Stimulated activated CD8-positive, alpha-beta memory T cell treated with anti-CD3 and anti-CD28 coated beads, Interleukin-15, amount 100 ng/mL, for 48 hours (primary cell): ENCODE measurements at regions not wholly inside any gene's neighbourhood (a gene's known extent, or its start where the extent isn't known, plus 50 kb on each side); places are given as distances from the start of the nearest gene placed in this dataset.
"Not testable (repeated sequence)": the region's sequence is repeated elsewhere in the genome, so short reads cannot be mapped to it uniquely, and the experiment has no call there.

Source experiments
- DNase-seq, 2 donors: peaks; one replicate each; pipeline ENCODE4 v3.0.0-alpha.2; 2020; ENCODE audit warnings: low read depth in 2 of 2

GRCh38 chr6:126204126-126204525 is 135.8 kb upstream of the CENPW start:
- no peak for DNase-seq

- DNase-seq, result no peak
These were observed 135.3 kb upstream of the CENPW start for GRCh38 chr6:126204598-126204997.

DNA sequence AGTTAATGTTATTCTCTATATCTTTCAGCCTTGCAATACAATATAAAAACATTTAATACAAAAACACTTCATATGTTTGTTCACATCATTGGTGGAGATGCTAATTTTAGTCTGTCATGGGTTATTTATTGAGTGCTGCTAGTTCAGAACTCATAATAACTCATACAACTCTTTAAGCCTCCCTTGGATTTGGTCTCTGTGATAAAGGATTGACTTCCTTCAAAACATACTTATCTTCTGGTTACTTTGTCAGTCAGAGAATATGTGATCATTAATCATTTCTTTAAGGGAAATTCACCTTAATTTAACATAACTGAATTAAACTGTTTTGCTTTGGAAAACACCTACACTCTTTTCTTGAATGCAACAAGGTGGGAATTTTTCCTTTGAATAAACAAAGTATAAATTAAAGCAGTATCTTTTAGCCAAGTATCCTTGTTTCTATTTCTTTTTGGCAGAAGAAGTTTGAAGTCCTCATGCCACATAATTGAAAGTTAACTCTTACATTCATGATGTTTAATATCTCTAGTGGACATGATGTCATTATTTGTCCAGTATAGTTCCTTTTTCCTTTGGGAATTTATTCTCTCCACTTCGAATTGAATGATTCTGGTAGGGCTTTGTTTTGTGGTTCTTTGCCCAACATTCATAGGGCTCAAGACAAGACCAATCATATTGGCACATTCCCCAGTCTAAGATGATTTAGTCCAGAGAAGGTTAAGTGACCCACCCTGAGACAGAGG is 133.2 kb upstream of the CENPW start:
- DNase-seq, result no peak

GRCh38 chr6:126210398-126211075 is 129.4 kb upstream of the CENPW start:
- no peak for DNase-seq

GRCh38 chr6:126217497-126217896 is 122.4 kb upstream of the CENPW start:
- no peak for DNase-seq

DNA sequence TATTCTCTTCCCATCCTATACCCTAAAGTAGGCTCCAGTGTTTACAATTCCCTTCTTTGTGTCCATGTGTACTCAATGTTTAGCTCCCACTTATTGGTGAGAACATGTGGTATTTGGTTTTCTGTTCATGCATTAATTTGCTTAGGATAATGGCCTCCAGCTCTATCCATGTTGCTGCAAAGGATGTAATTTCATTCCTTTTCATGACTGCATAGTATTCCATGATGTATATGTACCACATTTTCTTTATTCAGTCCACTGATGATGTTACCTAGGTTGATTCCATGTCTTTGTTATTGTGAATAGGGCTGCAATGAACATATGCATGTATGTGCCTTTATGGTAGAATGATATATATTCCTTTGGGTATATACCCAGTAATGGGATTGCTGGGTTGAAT is 119.0 kb upstream of the CENPW start:
- not testable (repeated sequence) for DNase-seq

DNA sequence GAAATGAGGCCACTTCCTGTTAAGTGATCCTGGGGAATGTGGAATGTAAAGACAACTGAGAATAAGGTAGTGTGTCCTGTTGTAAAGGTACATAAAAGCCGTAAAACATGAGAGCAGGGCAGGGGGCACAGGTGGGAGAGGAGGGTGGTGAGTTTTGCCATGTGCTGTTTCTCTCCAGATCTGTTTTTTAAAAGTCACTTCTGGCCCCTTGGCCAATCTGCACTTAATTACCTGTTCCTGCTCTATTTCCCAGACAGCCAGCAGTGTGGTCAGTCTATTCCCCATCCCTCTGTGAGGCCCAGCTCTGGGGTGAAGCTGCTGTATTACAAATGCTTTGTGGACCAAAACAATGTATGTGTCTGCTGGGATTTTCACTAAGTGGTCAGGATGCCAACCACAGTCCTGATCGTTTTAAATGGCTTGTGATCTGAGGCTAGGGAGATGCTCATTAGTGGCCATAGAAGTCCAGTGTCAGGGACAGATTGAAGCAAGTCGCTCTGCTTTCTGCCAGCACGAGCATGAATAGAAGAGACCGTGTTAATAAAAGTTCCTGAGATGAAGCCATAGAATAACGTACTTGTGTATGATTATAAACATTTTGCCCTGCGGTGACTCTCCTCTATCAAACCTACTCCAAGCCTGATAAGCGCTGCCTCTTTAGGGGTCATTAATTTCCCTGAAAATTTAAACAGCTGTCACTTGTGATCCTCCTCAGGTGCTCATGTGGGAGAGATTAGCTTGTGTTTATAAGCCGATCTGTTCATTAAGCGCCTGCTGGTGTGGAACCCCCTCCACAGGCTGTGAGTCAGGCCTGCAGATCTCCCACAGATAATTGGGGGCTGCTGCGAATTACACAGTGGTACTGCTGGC is 111.8 kb upstream of the CENPW start:
- DNase-seq, result no peak

GRCh38 chr6:126232671-126233070 is 107.2 kb upstream of the CENPW start:
- no peak for DNase-seq

DNA sequence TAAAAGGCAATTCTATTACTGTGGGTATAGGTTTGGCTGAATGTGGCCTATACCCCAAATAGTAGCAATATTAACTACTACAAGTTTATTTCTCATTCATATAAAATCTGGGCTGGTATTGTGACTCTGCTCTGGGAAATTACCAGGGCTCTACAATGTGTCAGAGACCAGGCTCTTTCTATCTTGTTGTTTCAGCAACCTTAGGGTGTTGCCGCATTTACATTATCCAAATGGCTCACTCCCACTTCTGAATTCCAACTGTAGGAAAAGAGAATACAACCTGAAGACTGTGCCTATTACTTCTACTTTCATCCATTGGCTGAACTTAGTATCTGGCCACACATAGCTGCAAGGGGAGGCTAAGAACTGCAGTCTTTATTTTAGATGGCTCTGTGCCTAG is 106.7 kb upstream of the CENPW start:
- DNase-seq, result no peak

- DNase-seq, result no peak
These were observed 104.6 kb upstream of the CENPW start for GRCh38 chr6:126235363-126235762.

DNA sequence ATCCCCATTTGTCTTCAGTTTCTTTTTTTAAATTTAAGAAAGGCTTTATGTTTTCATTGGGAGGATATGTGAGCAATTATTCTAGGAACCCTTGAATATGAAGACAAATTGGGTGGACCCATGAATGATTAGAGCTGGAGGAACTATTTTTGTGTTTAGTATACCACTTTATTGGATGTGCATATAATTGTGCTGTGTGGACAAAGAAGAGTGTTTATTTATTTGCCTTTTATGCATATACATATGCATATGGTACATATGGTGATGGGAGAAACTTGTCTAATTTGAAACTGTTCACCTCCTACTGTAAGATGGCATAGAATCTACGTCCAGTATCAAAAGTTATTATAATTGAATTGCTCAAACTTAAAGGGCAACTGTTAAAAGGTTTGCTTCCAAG is 94.8 kb upstream of the CENPW start:
- DNase-seq, result no peak

DNA sequence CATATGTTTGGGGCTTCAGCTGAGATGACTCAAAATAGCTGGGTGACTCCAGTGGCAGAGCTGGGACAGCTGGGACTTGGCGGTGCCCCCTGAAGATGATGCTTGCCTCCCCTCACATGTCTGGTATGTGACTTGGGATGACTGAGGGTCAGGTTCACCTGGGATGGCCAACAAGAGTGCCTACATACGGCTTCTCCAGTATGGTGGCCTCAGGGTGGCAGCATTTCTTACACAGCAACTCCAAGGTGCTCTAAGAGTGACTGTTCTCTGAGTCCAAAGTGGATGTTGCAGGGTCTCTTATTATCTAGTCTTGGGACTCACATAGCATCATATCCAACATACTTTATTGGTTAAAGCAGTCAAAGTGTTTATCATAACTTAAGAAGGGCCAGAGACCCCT is 87.8 kb upstream of the CENPW start:
- DNase-seq, result no peak

- DNase-seq, result no peak
These were observed 86.5 kb upstream of the CENPW start for GRCh38 chr6:126253431-126253830.

- DNase-seq, result no peak
These were observed 81.8 kb upstream of the CENPW start for GRCh38 chr6:126258150-126258549.

DNA sequence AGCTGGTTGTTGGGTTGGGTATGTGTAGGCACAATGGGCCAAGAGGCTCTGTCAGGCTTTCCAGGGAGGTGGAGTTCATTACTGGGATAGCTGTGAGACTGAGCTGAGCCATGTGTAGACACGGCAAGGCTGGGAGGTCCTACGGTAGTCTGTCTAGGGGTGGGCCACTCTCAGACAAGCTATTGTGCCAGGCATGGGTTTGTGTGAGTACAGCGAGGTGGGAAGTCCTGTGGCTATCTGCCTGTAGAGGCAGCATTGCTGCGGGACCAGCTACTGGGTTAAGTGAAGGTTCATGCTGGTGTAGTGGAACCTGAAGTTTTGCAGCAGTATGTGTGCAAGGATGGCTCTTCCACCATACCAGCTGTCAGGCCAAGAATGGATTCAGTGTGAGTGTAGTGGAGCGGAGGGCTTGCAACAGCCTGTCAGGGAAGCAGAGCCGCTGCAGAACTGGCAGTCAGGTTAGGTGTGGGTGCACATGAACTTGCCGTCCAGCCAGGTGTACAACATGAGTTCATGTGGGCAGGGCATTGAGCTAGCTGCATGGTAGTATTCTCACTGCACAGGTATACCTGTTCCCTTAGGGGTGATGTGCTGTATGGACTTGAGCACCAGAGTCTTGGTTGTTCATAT is 78.0 kb upstream of the CENPW start:
- no peak for DNase-seq

DNA sequence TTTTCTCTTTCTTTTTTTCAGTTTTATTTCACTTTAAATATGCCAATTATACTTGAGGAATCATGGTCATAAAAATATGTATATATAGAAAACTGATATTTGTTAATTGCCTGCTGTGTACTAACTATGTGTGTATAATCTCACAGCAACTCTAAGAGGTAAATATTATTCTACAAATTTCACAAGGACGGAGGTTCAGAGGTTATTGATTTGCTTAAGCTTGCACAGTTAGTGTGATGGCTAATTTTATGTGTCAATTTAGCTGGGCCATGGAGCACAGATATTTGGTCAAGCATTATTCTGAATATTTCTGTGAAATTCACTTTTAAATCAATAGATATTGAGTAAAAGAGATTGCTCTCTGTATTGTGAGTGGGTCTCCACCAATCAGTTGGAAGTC is 75.7 kb upstream of the CENPW start:
- no peak for DNase-seq

GRCh38 chr6:126266664-126267063 is 73.3 kb upstream of the CENPW start:
- no peak for DNase-seq

DNA sequence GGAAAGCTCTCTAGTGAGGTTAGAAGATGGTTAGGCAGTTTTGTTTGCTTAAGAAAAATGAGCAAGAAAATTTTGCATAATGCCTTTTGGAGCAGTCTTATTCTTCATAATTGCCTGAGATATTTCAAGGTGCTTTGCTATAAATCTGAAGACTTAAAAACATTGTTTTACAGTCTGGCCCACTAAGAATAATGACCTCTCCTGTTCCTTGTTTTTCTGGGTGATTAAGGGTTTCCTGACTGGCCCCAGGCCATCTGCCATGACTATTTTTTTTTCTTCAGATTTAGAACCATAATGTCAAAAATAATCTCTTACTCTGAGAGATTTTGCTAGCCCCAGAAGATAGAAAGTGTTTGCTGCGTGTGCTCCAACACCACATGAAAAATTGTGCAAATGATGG is 72.3 kb upstream of the CENPW start:
- DNase-seq, result no peak

- no peak for DNase-seq
These were observed 71.8 kb upstream of the CENPW start for GRCh38 chr6:126268092-126268491.

DNA sequence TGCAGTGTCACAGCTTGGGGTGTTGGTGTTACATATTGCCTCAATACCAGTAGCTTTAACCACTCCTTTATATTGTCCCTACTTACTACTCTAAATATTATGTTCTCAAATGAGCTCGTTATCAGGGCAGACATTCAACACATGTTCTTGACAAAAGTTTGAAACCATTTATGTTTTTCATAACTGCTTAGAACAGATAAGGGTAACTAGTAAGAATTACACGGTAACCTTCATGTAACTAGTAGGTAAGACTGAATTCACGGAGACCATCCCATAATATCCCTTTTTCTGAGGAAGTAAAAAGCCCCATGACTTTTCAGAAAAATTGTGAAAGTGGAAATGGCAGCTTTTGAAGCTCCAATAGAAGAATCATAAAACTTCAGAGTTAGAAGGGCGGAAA is 59.6 kb upstream of the CENPW start:
- DNase-seq, result no peak

DNA sequence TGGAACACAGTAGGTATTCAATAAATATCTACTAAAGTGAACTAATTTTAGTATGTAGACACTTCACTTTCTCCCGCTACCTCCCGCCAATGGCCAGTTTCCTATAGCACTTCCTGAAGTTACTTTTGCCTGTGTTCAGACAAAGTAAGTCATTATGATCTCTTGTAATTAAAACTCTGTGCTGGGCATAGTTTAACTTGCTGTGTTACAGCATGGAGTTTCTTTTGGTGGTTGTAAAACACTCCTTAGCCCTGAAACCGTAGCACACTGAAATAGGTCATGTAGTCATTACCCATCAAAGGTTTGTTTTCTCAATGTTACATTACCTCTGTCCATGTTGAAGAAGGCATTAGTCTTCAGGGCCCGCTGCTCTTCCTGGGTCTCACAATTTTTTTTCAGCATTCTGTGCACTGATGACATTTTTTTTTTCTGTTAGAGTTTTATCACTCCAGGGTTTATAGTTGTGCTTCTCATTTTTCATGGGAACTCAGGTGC is 54.0 kb upstream of the CENPW start:
- no peak for DNase-seq
